ENCODE measurements at regions not wholly inside any gene's neighbourhood (a gene's known extent, or its start where the extent isn't known, plus 50 kb on each side); places are given as distances from the start of the nearest gene placed in this dataset.

DNA sequence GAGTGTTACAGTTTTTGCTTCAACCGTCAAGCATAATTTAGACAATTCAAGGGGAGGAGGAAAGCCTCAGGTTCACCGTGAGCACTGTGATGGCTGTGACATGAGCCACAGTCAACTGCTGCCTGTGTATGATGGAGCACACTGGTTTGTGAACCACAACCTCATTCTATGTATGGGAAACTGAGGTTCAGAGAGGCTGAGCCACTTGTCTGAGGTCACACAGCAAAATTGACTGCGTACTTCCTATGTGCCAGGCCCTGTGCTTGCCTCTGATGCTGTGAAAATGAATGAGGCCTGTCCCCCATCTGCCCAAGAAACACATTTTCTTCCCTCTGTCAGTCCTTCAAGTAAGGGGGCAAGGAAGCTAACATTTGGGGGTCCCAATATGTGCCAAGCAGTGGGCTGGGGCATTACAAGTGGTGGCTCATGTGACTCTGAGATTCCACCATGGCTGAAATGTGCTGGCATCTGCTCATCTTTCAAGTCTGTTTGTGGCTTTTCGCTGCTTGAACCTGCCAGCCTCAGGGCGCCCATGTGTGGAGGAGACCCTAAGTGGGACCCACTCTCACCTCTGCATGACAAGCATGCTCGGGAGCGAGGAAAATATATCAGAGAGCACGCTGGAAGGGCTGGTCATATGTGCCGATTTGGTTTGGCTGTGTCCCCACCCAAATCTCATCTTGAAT is 79.7 kb downstream of the ADRA2C start:
- Histone ChIP-seq H3K27ac (no peak overlapping the region), H3K4me1 (no peaks in the 10 kb centered on the region), H3K4me3 (no peak overlapping the region), H3K27me3 (peaks cover 0 to 7% (median 0%) of the 10 kb centered on the region in 3 donors), H3K36me3 (no peaks in the 10 kb centered on the region), H3K9me3 (peaks cover 6 to 15% (median 14%) of the 10 kb centered on the region in 4 donors)
- WGBS, 5 donors = 86 to 92% (median 88%) methylated on average over 9 of the region's 9 CpGs
- intact Hi-C loops (cut with DNase I; ENCODE audit: low total_unique reads) = no loop called here
- DNase-seq = no peak
- TF ChIP-seq POLR2A (IDR thresholded peaks at IDR 0.05) (no peak), POLR2AphosphoS5 (IDR thresholded peaks at IDR 0.05) (no peak), CTCF (IDR thresholded peaks at IDR 0.05) (no peak), EP300 (IDR thresholded peaks at IDR 0.05) (no peak)

DNA sequence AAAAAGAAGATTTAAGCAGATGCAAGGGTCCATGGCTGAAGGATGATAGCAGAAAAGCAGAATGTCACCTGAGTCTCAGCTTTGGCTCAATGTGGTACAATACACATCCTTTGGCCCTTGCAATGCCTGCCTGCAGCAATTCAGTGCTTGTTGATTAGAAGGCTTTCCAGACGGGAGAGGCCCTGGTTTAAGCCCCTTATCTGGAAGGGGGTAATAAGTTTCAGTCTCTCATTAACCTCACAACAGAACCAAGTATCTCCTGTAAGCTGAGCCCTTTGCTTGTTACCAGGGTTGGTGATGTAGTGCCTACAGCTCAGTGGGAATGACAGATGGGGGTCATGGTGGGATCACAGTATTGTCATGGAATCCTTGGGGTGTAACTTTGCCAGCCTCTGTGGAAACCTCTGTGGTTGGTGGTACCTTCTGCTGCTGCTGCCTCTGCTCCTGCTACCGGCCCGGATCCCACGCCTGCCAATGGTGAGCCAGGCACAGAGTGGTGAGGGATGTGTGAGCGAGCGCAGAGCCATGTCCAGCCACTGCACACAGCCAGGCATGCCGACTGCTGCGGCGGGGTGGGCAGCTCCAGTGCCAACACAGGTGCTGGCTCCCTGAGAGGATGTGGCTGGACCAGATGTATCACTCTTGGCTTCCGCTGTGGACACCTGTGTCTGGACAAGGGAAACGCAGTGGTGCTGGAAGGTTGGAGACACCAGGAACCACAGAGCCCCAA is 81.2 kb downstream of the ADRA2C start:
- DNase-seq = no peak
- no peak overlapping the region for H3K4me3 ChIP-seq
- peaks cover 6 to 16% (median 15%) of the 10 kb centered on the region in 4 donors for H3K9me3 ChIP-seq
- no peak overlapping the region for H3K27ac ChIP-seq
- H3K4me1 ChIP-seq = no peaks in the 10 kb centered on the region
- WGBS, 5 donors = 79 to 87% (median 84%) methylated on average over 11 of the region's 11 CpGs
- H3K36me3 ChIP-seq = no peaks in the 10 kb centered on the region
- H3K27me3 ChIP-seq = peaks cover 0 to 7% (median 0%) of the 10 kb centered on the region in 3 donors
- no peak for TF ChIP-seq POLR2A (IDR thresholded peaks at IDR 0.05)
- TF ChIP-seq CTCF (IDR thresholded peaks at IDR 0.05) = no peak
- no peak for TF ChIP-seq POLR2AphosphoS5 (IDR thresholded peaks at IDR 0.05)
- no peak for TF ChIP-seq EP300 (IDR thresholded peaks at IDR 0.05)
- intact Hi-C loops (cut with DNase I; ENCODE audit: low total_unique reads) = no loop called here

GRCh38 chr4:3848323-3848722 is 82.1 kb downstream of the ADRA2C start:
- peaks cover 0 to 8% (median 0%) of the 10 kb centered on the region in 3 donors for H3K27me3 ChIP-seq
- no peak overlapping the region for H3K4me3 ChIP-seq
- no peaks in the 10 kb centered on the region for H3K4me1 ChIP-seq
- TF ChIP-seq EP300 (IDR thresholded peaks at IDR 0.05) = no peak
- TF ChIP-seq CTCF (IDR thresholded peaks at IDR 0.05) = no peak
- TF ChIP-seq POLR2A (IDR thresholded peaks at IDR 0.05) = no peak
- no peak for TF ChIP-seq POLR2AphosphoS5 (IDR thresholded peaks at IDR 0.05)
- H3K9me3 ChIP-seq = peaks cover 6 to 16% (median 15%) of the 10 kb centered on the region in 4 donors
- H3K27ac ChIP-seq = no peak overlapping the region
- WGBS, 5 donors = 96 to 97% (median 96%) methylated on average over 4 to 5 of the region's 5 CpGs
- intact Hi-C loops (cut with DNase I; ENCODE audit: low total_unique reads) = no loop called here
- H3K36me3 ChIP-seq = no peaks in the 10 kb centered on the region
- no peak for DNase-seq

- no peaks in the 10 kb centered on the region for H3K36me3 ChIP-seq
- intact Hi-C loops (cut with DNase I; ENCODE audit: low total_unique reads) = no loop called here
- H3K27ac ChIP-seq = no peak overlapping the region
- no peaks in the 10 kb centered on the region for H3K4me1 ChIP-seq
- H3K9me3 ChIP-seq = peaks cover 6 to 16% (median 15%) of the 10 kb centered on the region in 4 donors
- H3K27me3 ChIP-seq = peaks cover 0 to 16% (median 0%) of the 10 kb centered on the region in 3 donors
- TF ChIP-seq EP300 (IDR thresholded peaks at IDR 0.05) (no peak), CTCF (IDR thresholded peaks at IDR 0.05) (no peak), POLR2A (IDR thresholded peaks at IDR 0.05) (no peak), POLR2AphosphoS5 (IDR thresholded peaks at IDR 0.05) (no peak)
- H3K4me3 ChIP-seq = no peak overlapping the region
- DNase-seq = no peak
These were observed 83.0 kb downstream of the ADRA2C start for GRCh38 chr4:3849140-3849539.

Measured in stomach (tissue), 8 donors.